ENCODE measurements at regions not wholly inside any gene's neighbourhood (a gene's known extent, or its start where the extent isn't known, plus 50 kb on each side); places are given as distances from the start of the nearest gene placed in this dataset.

DNA sequence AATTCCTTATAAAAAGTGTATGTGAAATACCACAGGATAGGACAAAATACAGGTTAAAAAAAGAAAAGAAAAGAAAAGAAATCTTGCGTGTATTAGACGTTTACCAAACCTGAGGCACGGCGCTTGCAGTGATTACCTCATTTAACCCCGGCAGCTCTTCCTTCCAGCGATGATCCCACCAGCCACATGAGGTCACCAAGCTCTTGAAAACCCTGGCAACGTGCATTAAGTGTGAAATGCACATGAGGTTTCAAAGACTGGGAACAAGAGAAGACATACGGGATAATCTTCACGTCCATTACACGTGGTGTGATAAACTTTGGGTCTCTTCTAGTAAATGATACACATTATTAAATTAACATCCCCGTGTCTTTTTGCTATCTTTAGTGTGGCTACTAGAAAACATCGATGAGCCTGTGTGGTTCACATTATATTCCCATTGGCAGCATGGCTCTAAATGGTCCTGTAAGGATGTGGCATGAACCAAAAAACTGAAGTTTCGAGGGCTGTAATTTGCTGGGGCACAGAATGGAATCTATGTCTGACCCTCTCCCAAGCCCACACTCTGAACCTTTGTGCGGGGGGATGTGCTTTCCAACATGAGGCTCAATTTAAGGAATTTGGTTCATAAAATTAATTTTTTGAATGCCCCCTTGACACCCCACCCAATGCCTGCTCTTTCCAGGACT is 59.2 kb upstream of the THBS2 start:
- no peaks in the 10 kb centered on the region for H3K36me3 ChIP-seq (ENCODE audit: control insufficient read depth in 2 of 2, extremely low read depth in 1 of 2, insufficient read depth in 2 of 2, low read length in 2 of 2)
- no peaks in the 10 kb centered on the region for H3K4me1 ChIP-seq (ENCODE audit: control insufficient read depth, extremely low read depth, insufficient read depth, low read length)
- no peak overlapping the region for H3K9ac ChIP-seq (replicated peaks; ENCODE audit: extremely low read depth, insufficient read depth, low read length)
- FAIRE-seq: no peak
- BruUV-seq (replicated peaks): no TSS peak
- H3K4me2 ChIP-seq (ENCODE audit: insufficient read depth, low read length): no peak overlapping the region
- intact Hi-C loops (cut with micrococcal nuclease): no loop called here
- peaks cover 4% of the 10 kb centered on the region for H3K9me3 ChIP-seq (replicated peaks; ENCODE audit: control insufficient read depth, insufficient read depth, low read length)
- H4K20me1 ChIP-seq (replicated peaks; ENCODE audit: control insufficient read depth, extremely low read depth, insufficient read depth, low read length): no peaks in the 10 kb centered on the region
- H3K4me3 ChIP-seq (replicated peaks in 1 of 3; ENCODE audit: insufficient read depth in 1 of 3, low read depth in 1 of 3, low read length in 3 of 3): no peak overlapping the region
- DNase-seq (ENCODE audit: low read depth, low spot score): no peak
- ChIA-PET CTCF (no interaction called here), POLR2A (no interaction called here)
- TF ChIP-seq POLR2A (IDR thresholded peaks at IDR 0.05; ENCODE audit: low read depth, low read length) (no peak), JUN (IDR thresholded peaks at IDR 0.05; ENCODE audit: borderline replicate concordance, insufficient read depth, insufficient read length, low read depth) (no peak), POLR2AphosphoS5 (IDR thresholded peaks at IDR 0.05; ENCODE audit: insufficient read depth, low read depth, low read length) (no peak), FOS (IDR thresholded peaks at IDR 0.05; ENCODE audit: borderline replicate concordance, insufficient read depth, low read length) (no peak), GATA2 (IDR thresholded peaks at IDR 0.05; ENCODE audit: insufficient read depth, insufficient read length, low read depth, low read length) (no peak), EZH2 (IDR thresholded peaks at IDR 0.05; ENCODE audit: borderline replicate concordance, low read depth, low read length, severe bottlenecking) (no peak), MYC (IDR thresholded peaks at IDR 0.05; ENCODE audit: low read depth, low read length) (no peak)
- TF ChIP-seq, protein P1, sequence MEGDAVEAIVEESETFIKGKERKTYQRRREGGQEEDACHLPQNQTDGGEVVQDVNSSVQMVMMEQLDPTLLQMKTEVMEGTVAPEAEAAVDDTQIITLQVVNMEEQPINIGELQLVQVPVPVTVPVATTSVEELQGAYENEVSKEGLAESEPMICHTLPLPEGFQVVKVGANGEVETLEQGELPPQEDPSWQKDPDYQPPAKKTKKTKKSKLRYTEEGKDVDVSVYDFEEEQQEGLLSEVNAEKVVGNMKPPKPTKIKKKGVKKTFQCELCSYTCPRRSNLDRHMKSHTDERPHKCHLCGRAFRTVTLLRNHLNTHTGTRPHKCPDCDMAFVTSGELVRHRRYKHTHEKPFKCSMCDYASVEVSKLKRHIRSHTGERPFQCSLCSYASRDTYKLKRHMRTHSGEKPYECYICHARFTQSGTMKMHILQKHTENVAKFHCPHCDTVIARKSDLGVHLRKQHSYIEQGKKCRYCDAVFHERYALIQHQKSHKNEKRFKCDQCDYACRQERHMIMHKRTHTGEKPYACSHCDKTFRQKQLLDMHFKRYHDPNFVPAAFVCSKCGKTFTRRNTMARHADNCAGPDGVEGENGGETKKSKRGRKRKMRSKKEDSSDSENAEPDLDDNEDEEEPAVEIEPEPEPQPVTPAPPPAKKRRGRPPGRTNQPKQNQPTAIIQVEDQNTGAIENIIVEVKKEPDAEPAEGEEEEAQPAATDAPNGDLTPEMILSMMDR (IDR thresholded peaks at IDR 0.05; ENCODE audit: extremely low read depth in 1 of 2, insufficient read depth in 1 of 2, low read depth in 1 of 2, low read length in 2 of 2): no peak
- H3K27ac ChIP-seq (ENCODE audit: insufficient read depth, low read depth, low read length): no peak overlapping the region
- dilution Hi-C loops (cut with MboI; ENCODE audit: extremely low pct_ligation_motif_present, low sequenced_read_pairs): no loop called here
- no peaks in the 10 kb centered on the region for H3K9me1 ChIP-seq (replicated peaks; ENCODE audit: control insufficient read depth, extremely low read depth, insufficient read depth, low read length)
- H2AFZ ChIP-seq (ENCODE audit: low read depth, low read length): no peak overlapping the region
- no peaks in the 10 kb centered on the region for H3K27me3 ChIP-seq (ENCODE audit: control insufficient read depth in 2 of 2, insufficient read depth in 2 of 2, low read length in 2 of 2)
- no peaks in the 10 kb centered on the region for H3K79me2 ChIP-seq (ENCODE audit: control insufficient read depth, insufficient read depth, low read length)

All from endothelial cell of umbilical vein (primary cell).